Thoracic aorta (tissue), 2 donors: ENCODE measurements at regions not wholly inside any gene's neighbourhood (a gene's known extent, or its start where the extent isn't known, plus 50 kb on each side); places are given as distances from the start of the nearest gene placed in this dataset.

Experiments used
- ATAC-seq: fragments of 150-250 bp; one replicate; pipeline ENCODE4 v1.8.0; 2017; ENCODE audit warnings: low read depth; ENCODE audit not compliant: insufficient number of reproducible peaks, low FRiP score
- DNase-seq: peaks from one replicate; pipeline ENCODE4 v3.0.0-alpha.2; 2020; ENCODE audit warnings: low spot score
- H3K27ac ChIP-seq, 2 donors: fragments of 200-600 bp; sonication (generic); 1 replicate in 1 of 2; 2 replicates in 1 of 2; pipeline ENCODE4 v1.5.1; 2016; ENCODE audit warnings: mild to moderate bottlenecking in 2 of 2, moderate library complexity in 2 of 2
- H3K27me3 ChIP-seq: fragments of 200-600 bp; sonication (generic); replicated peaks from 2 replicates; pipeline ENCODE4 v1.6.0; 2016; ENCODE audit warnings: mild to moderate bottlenecking; ENCODE audit not compliant: insufficient read depth
- H3K36me3 ChIP-seq: fragments of 200-600 bp; sonication (generic); one replicate; pipeline ENCODE4 v1.5.1; 2016
- H3K4me1 ChIP-seq, 2 donors: fragments of 200-600 bp; sonication (generic); 1 replicate in 1 of 2; 2 replicates in 1 of 2; pipeline versions ENCODE4 v1.5.1 to v1.6.0; 2016; ENCODE audit warnings: low read depth in 2 of 2, mild to moderate bottlenecking in 1 of 2; ENCODE audit not compliant: control insufficient read depth in 1 of 2
- H3K4me3 ChIP-seq: fragments of 200-600 bp; sonication (generic); 2 replicates; pipeline ENCODE4 v1.5.1; 2016; ENCODE audit warnings: mild to moderate bottlenecking
- H3K9me3 ChIP-seq: fragments of 200-600 bp; sonication (generic); 2 replicates; pipeline ENCODE4 v1.5.1; 2016
- TF ChIP-seq, protein P1 (sequence below): fragments of 200-600 bp; sonication (generic); IDR thresholded peaks from one replicate; pipeline ENCODE4 v1.5.1; 2019; ENCODE audit warnings: antibody characterized with exemption

DNA sequence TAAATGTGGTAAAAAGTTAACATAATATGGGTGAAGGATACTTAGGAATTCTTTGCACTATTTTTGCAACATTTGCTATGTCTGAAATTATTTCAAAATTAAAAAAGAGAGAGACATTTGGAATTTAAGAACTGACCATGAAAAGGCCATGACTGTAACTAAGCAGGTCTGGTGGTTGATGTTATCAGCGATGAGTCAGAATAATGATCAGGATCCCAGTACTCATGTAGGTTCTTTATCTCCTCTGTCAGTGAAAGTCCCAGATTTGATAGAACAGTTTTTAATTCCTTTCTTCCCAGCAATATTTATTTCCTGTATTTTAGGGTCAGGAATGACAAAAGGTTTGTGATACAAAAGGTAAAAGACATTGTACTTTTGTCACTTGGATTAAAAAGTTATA, 242.4 kb upstream of the ZNF521 start:
- TF ChIP-seq, protein P1, sequence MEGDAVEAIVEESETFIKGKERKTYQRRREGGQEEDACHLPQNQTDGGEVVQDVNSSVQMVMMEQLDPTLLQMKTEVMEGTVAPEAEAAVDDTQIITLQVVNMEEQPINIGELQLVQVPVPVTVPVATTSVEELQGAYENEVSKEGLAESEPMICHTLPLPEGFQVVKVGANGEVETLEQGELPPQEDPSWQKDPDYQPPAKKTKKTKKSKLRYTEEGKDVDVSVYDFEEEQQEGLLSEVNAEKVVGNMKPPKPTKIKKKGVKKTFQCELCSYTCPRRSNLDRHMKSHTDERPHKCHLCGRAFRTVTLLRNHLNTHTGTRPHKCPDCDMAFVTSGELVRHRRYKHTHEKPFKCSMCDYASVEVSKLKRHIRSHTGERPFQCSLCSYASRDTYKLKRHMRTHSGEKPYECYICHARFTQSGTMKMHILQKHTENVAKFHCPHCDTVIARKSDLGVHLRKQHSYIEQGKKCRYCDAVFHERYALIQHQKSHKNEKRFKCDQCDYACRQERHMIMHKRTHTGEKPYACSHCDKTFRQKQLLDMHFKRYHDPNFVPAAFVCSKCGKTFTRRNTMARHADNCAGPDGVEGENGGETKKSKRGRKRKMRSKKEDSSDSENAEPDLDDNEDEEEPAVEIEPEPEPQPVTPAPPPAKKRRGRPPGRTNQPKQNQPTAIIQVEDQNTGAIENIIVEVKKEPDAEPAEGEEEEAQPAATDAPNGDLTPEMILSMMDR: no peak
- Histone ChIP-seq H3K27ac (no peak overlapping the region), H3K27me3 (no peaks in the 10 kb centered on the region), H3K9me3 (no peaks in the 10 kb centered on the region), H3K4me1 (no peaks in the 10 kb centered on the region), H3K4me3 (no peak overlapping the region), H3K36me3 (no peaks in the 10 kb centered on the region)
- DNase-seq: no peak
- no peak for ATAC-seq

DNA sequence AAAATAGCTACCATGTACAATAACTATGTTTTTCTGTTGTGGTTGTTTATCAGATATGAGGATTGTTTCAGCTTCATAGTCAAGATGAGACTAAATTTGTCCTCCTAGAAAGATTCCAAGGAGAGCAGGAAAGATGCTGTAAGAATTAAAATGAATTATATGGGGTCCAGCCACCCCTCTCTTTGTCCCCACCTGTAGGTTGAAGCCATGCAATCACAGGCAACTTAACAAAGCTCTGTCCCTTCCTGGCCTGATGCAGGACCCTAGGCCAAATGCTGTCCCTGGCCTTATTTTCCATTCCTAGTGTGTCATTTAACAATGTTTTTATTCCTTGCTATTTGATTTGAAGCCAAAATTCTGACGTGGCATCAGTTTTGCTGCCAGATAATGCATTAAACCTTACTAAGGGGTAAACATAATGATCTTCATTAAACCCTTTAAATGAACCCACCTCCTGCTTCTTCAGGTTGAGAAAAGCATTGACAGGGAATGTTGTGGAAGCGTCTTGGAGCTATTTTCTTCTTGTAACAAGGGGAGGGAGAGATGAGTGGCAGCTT, 240.9 kb upstream of the ZNF521 start:
- Histone ChIP-seq H3K27ac (no peak overlapping the region), H3K36me3 (no peaks in the 10 kb centered on the region), H3K4me1 (no peaks in the 10 kb centered on the region), H3K27me3 (no peaks in the 10 kb centered on the region), H3K4me3 (no peak overlapping the region), H3K9me3 (no peaks in the 10 kb centered on the region)
- DNase-seq: no peak
- ATAC-seq: no peak
- TF ChIP-seq, protein P1: no peak

DNA sequence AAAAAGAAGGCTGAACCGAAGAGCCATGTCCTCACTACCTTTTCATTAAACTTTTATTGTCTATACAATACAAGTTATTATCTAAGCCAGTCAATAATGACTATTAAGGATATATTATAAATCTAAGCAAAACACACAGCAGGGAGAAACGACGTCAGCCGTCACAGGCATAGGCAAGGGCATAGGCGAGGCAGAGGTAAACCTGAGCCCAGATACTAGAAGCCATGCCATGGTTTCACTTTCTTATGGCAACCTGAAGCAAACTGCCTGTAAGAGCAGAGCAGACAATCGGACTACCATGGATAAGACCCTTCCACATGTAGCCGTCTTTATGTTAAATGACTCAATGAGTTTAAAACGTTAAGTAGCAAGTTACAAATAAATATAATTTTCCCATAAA, 238.5 kb upstream of the ZNF521 start:
- no peak for ATAC-seq
- no peak overlapping the region for H3K4me3 ChIP-seq
- H3K27me3 ChIP-seq: no peaks in the 10 kb centered on the region
- no peak overlapping the region for H3K27ac ChIP-seq
- TF ChIP-seq, protein P1: no peak
- DNase-seq: no peak
- H3K36me3 ChIP-seq: no peaks in the 10 kb centered on the region
- no peaks in the 10 kb centered on the region for H3K4me1 ChIP-seq
- H3K9me3 ChIP-seq: no peaks in the 10 kb centered on the region

DNA sequence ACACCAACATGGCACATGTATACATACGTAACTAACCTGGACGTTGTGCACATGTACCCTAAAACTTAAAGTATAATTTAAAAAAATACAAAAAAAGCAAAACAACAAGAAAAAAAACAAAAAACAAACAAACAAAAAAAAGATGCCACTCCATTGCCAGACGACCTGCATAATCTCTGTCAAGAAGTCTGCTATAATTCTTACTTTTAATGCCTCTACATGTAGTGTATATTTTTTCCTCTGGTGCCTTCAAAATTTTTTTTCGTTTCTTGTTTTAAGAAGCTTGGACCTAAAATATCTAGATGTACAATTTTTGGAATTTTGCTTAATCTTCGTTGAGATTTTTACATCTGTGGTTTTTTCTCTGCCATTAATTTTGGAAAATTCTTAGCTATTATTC, 235.6 kb upstream of the ZNF521 start:
- Histone ChIP-seq H3K9me3 (no peaks in the 10 kb centered on the region), H3K4me3 (no peak overlapping the region), H3K4me1 (no peaks in the 10 kb centered on the region), H3K36me3 (no peaks in the 10 kb centered on the region), H3K27me3 (no peaks in the 10 kb centered on the region), H3K27ac (no peak overlapping the region)
- DNase-seq: no peak
- ATAC-seq: no peak
- TF ChIP-seq, protein P1: no peak

DNA sequence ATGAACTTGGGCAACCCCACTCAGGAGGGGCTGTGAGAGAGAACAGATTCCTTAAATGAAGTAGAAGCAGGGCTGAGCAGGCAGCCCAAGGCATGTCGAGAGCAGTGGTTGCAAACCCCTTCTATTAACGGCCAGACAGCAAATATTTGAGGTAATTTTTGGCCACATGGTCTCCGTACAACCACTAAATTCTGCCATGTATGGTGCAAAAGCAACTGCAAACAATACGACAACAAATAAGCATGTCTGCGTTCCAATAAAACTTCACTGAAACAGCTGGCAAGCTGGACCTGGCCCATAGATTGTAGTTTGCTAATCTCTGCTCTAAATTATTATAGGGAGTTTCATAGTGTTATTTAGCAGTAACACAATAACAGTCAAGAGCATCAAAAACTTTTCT, 217.0 kb upstream of the ZNF521 start:
- no peaks in the 10 kb centered on the region for H3K9me3 ChIP-seq
- H3K27ac ChIP-seq: no peak overlapping the region
- ATAC-seq (no peak), DNase-seq (no peak)
- H3K4me1 ChIP-seq: no peaks in the 10 kb centered on the region
- no peak overlapping the region for H3K4me3 ChIP-seq
- H3K27me3 ChIP-seq: no peaks in the 10 kb centered on the region
- H3K36me3 ChIP-seq: no peaks in the 10 kb centered on the region
- TF ChIP-seq, protein P1: no peak
